B cell (primary cell): ENCODE measurements at regions not wholly inside any gene's neighbourhood (a gene's known extent, or its start where the extent isn't known, plus 50 kb on each side); places are given as distances from the start of the nearest gene placed in this dataset.

Experiments used
- ATAC-seq: fragments of 200-7000 bp; cut with Tn5 transposase; one replicate; pipeline ENCODE4 v1.10.0; 2021; ENCODE audit warnings: low read depth, mild to moderate bottlenecking, moderate number of reproducible peaks, moderate library complexity
- CTCF ChIA-PET: fragments of 350-600 bp; sonication (Branson Sonifier 250); formaldehyde crosslinking; loops from one replicate; lab custom pipeline; 2021; ENCODE audit warnings: antibody characterized with exemption, inconsistent platforms; lab: Charles Lee
- POLR2A ChIA-PET: fragments of 350-600 bp; sonication (Branson Sonifier 250); formaldehyde crosslinking; loops from one replicate; lab custom pipeline; 2021; ENCODE audit warnings: antibody characterized with exemption; lab: Charles Lee
- DNase-seq: peaks from one replicate; pipeline ENCODE4 v3.0.0; 2013
- H2AFZ ChIP-seq: 2 replicates; pipeline ENCODE4 v1.6.1; 2012; ENCODE audit warnings: mild to moderate bottlenecking, low read depth, low read length; ENCODE audit not compliant: insufficient read depth, poor library complexity, severe bottlenecking
- H3K27ac ChIP-seq, 2 donors: 1 replicate in 1 of 2; 2 replicates in 1 of 2; pipeline ENCODE4 v1.5.1; 2012 to 2013; ENCODE audit warnings: low read length in 2 of 2, mild to moderate bottlenecking in 2 of 2, moderate library complexity in 1 of 2
- H3K27me3 ChIP-seq, 4 experiments: fragments of 200-600 bp in 1 of 4; sonication (generic) in 1 of 4; replicated peaks in 1 of 4; 1 replicate in 2 of 4; 2 replicates in 2 of 4; pipeline versions ENCODE4 v1.6.1 to v1.7.0; 2013 to 2016; ENCODE audit warnings: low read length in 3 of 4, mild to moderate bottlenecking in 2 of 4, mixed read lengths in 1 of 4, moderate library complexity in 1 of 4; ENCODE audit not compliant: insufficient read depth in 4 of 4, control insufficient read depth in 3 of 4; ENCODE audit errors: control extremely low read depth in 1 of 4
- H3K36me3 ChIP-seq, 2 experiments: replicated peaks in 1 of 2; 1 replicate in 1 of 2; 2 replicates in 1 of 2; pipeline versions ENCODE4 v1.6.1 to v1.7.1; 2013; ENCODE audit warnings: low read length in 1 of 2; ENCODE audit not compliant: insufficient read depth in 2 of 2, control insufficient read depth in 1 of 2; ENCODE audit errors: control extremely low read depth in 1 of 2, extremely low read depth in 1 of 2
- H3K4me1 ChIP-seq, 2 donors: fragments of 200-600 bp in 1 of 2; sonication (generic) in 1 of 2; 1 replicate in 1 of 2; 2 replicates in 1 of 2; pipeline versions ENCODE4 v1.5.1 to v1.6.1; 2013 to 2017; ENCODE audit warnings: low read length in 2 of 2; ENCODE audit not compliant: control insufficient read depth in 2 of 2, insufficient read depth in 2 of 2
- H3K4me2 ChIP-seq: replicated peaks from 2 replicates; pipeline ENCODE3; 2012; ENCODE audit warnings: mild to moderate bottlenecking, low read depth, low read length; ENCODE audit not compliant: poor library complexity, severe bottlenecking
- H3K4me3 ChIP-seq, 5 experiments: fragments of 200-600 bp in 1 of 5; sonication (generic) in 1 of 5; 1 replicate in 3 of 5; 2 replicates in 2 of 5; pipeline versions ENCODE4 v1.5.1 to v1.7.0; 2011 to 2016; ENCODE audit warnings: low read length in 4 of 5, mild to moderate bottlenecking in 4 of 5, low read depth in 2 of 5, control low read depth in 1 of 5, moderate library complexity in 1 of 5; ENCODE audit not compliant: insufficient read depth in 1 of 5; ENCODE audit errors: control extremely low read depth in 1 of 5, extremely low read depth in 1 of 5
- H3K79me2 ChIP-seq: fragments of 200-600 bp; sonication (generic); one replicate; pipeline ENCODE4 v1.6.0; 2016; ENCODE audit warnings: low read length; ENCODE audit not compliant: control insufficient read depth, insufficient read depth
- H3K9ac ChIP-seq: fragments of 200-600 bp; sonication (generic); 2 replicates; pipeline ENCODE4 v1.6.1; 2017; ENCODE audit warnings: mild to moderate bottlenecking, low read length, moderate library complexity
- H3K9me3 ChIP-seq, 3 donors: one replicate each; pipeline versions ENCODE4 v1.6.1 to v1.7.1; 2013; ENCODE audit warnings: low read length in 2 of 3; ENCODE audit not compliant: control insufficient read depth in 2 of 3, insufficient read depth in 1 of 3; ENCODE audit errors: control extremely low read depth in 1 of 3
- H4K20me1 ChIP-seq: 2 replicates; pipeline ENCODE4 v1.6.0; 2012; ENCODE audit warnings: mild to moderate bottlenecking, low read length; ENCODE audit not compliant: insufficient read depth, control insufficient read depth, poor library complexity, severe bottlenecking
- H3K27ac Mint-ChIP-seq: one replicate; pipeline ENCODE4 v1.8.0; 2021; ENCODE audit warnings: mixed read lengths
- H3K27me3 Mint-ChIP-seq: one replicate; pipeline ENCODE4 v1.8.0; 2021; ENCODE audit warnings: mixed read lengths
- H3K4me1 Mint-ChIP-seq: one replicate; pipeline ENCODE4 v1.8.0; 2021; ENCODE audit warnings: mixed read lengths
- H3K4me3 Mint-ChIP-seq: one replicate; pipeline ENCODE4 v1.8.0; 2021; ENCODE audit warnings: mixed read lengths
- H3K9me3 Mint-ChIP-seq: one replicate; pipeline ENCODE4 v1.8.0; 2022; ENCODE audit warnings: mixed read lengths; ENCODE audit not compliant: insufficient read depth
- EZH2 ChIP-seq: IDR thresholded peaks from 2 replicates; pipeline ENCODE4 v1.6.1; 2012; ENCODE audit warnings: borderline replicate concordance, low read depth, mild to moderate bottlenecking, moderate library complexity, low read length; ENCODE audit not compliant: insufficient read depth, poor library complexity, severe bottlenecking
- WGBS: methylation state at CpG from one replicate; pipeline ENCODE4 v1.1.5; 2013; ENCODE audit warnings: missing lambda C conversion rate; ENCODE audit not compliant: insufficient coverage; 5-methylcytosine and 5-hydroxymethylcytosine counted together
- intact Hi-C: fragments of 100-400 bp; cut with micrococcal nuclease; formaldehyde crosslinking; loops from one replicate; pipeline ENCODE4 v1.10.0; 2022
- TF ChIP-seq, protein P1 (sequence below): fragments of 200-600 bp; IDR thresholded peaks from one replicate; pipeline ENCODE4 v1.8.0; 2022; ENCODE audit warnings: antibody characterized with exemption, mild to moderate bottlenecking

DNA sequence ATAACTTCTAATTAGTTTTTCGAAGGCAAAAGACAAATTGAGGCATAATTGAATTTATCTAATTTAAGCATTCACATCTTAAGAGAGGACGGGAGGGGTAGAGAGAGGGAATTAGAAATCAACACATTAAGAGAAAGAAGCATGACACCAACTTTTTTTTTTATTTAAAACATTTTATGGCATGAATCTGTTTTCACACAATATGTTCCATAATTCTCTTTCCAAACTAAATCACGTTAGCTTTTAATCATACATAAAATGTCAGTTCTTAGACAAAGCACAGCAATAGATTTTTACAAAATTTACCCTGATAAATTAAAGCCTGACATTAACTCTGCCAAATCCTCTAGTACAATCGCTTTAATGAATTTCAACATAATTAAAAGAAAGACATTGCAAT, 600.8 kb upstream of the ROBO1 start:
- intact Hi-C loops, result no loop called here
- Histone ChIP-seq H3K4me3 (no peak overlapping the region), H3K9me3 (no peaks in the 10 kb centered on the region), H3K27me3 (no peaks in the 10 kb centered on the region), H3K27ac (no peak overlapping the region), H4K20me1 (no peaks in the 10 kb centered on the region), H3K4me1 (no peaks in the 10 kb centered on the region), H3K79me2 (no peaks in the 10 kb centered on the region), H3K9ac (no peak overlapping the region), H2AFZ (no peak overlapping the region), H3K36me3 (no peaks in the 10 kb centered on the region), H3K4me2 (no peak overlapping the region)
- ChIA-PET CTCF (no interaction called here), POLR2A (no interaction called here)
- peaks cover 4% of the 10 kb centered on the region for H3K9me3 Mint-ChIP-seq
- no peak for TF ChIP-seq EZH2
- TF ChIP-seq, protein P1, sequence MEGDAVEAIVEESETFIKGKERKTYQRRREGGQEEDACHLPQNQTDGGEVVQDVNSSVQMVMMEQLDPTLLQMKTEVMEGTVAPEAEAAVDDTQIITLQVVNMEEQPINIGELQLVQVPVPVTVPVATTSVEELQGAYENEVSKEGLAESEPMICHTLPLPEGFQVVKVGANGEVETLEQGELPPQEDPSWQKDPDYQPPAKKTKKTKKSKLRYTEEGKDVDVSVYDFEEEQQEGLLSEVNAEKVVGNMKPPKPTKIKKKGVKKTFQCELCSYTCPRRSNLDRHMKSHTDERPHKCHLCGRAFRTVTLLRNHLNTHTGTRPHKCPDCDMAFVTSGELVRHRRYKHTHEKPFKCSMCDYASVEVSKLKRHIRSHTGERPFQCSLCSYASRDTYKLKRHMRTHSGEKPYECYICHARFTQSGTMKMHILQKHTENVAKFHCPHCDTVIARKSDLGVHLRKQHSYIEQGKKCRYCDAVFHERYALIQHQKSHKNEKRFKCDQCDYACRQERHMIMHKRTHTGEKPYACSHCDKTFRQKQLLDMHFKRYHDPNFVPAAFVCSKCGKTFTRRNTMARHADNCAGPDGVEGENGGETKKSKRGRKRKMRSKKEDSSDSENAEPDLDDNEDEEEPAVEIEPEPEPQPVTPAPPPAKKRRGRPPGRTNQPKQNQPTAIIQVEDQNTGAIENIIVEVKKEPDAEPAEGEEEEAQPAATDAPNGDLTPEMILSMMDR, result no peak
- no peak overlapping the region for H3K27ac Mint-ChIP-seq
- DNase-seq, result no peak
- WGBS, result 100% methylated on average over 1 of the region's 4 CpGs
- H3K4me3 Mint-ChIP-seq, result no peak overlapping the region
- H3K4me1 Mint-ChIP-seq, result no peaks in the 10 kb centered on the region
- ATAC-seq, result no peak
- H3K27me3 Mint-ChIP-seq, result no peaks in the 10 kb centered on the region

GRCh38 chr3:80366808-80367548, 599.2 kb upstream of the ROBO1 start:
- no peaks in the 10 kb centered on the region for H3K36me3 ChIP-seq
- TF ChIP-seq EZH2, result no peak
- TF ChIP-seq, protein P1, result no peak
- no peaks in the 10 kb centered on the region for H3K27me3 ChIP-seq
- H3K9ac ChIP-seq, result no peak overlapping the region
- no peak overlapping the region for H2AFZ ChIP-seq
- 76% methylated on average over 7 of the region's 9 CpGs for WGBS
- H3K4me3 Mint-ChIP-seq, result no peak overlapping the region
- H4K20me1 ChIP-seq, result no peaks in the 10 kb centered on the region
- no peaks in the 10 kb centered on the region for H3K4me1 ChIP-seq
- H3K27ac ChIP-seq, result no peak overlapping the region
- DNase-seq (no peak), ATAC-seq (no peak)
- intact Hi-C loops, result no loop called here
- no peak overlapping the region for H3K27ac Mint-ChIP-seq
- H3K27me3 Mint-ChIP-seq, result no peaks in the 10 kb centered on the region
- POLR2A ChIA-PET, result no interaction called here
- peaks cover 4% of the 10 kb centered on the region for H3K9me3 Mint-ChIP-seq
- no peak overlapping the region for H3K4me3 ChIP-seq
- H3K9me3 ChIP-seq, result no peaks in the 10 kb centered on the region
- CTCF ChIA-PET, result no interaction called here
- no peaks in the 10 kb centered on the region for H3K79me2 ChIP-seq
- no peaks in the 10 kb centered on the region for H3K4me1 Mint-ChIP-seq
- no peak overlapping the region for H3K4me2 ChIP-seq
